SK-N-SH (cell line): ENCODE measurements at regions not wholly inside any gene's neighbourhood (a gene's known extent, or its start where the extent isn't known, plus 50 kb on each side); places are given as distances from the start of the nearest gene placed in this dataset.

ENCODE experiments used
- CTCF ChIA-PET: fragments of 300-600, 350-600 bp; formaldehyde crosslinking; extraction: SDS; loops from one replicate; lab custom pipeline; 2021; lab: Yijun Ruan, JAX
- POLR2A ChIA-PET: fragments of 350-600 bp; sonication (Branson Sonifier 250); formaldehyde crosslinking; extraction: SDS; loops from one replicate; lab custom pipeline; 2020; ENCODE audit warnings: antibody characterized with exemption, inconsistent platforms; lab: Yijun Ruan, JAX
- DNase-seq: peaks from one replicate; pipeline ENCODE4 v3.0.0; 2012
- H2AFZ ChIP-seq: fragments of 200-600 bp; sonication (generic); 2 replicates; pipeline ENCODE4 v1.8.1; 2016; ENCODE audit warnings: antibody characterized with exemption, mild to moderate bottlenecking, low read depth
- H3F3A ChIP-seq: fragments of 200-600 bp; sonication (generic); replicated peaks from 2 replicates; pipeline ENCODE3; 2016; ENCODE audit warnings: antibody characterized with exemption, mild to moderate bottlenecking; ENCODE audit not compliant: insufficient read depth
- H3K27ac ChIP-seq, 2 experiments: fragments of 200-500 bp in 1 of 2; fragments of 200-600 bp in 1 of 2; sonication (Bioruptor generic) in 1 of 2; sonication (generic), shearing (Covaris generic) in 1 of 2; 2 replicates each; pipeline versions ENCODE4 v1.5.1 to v1.6.1; 2014 to 2016; ENCODE audit warnings: low read depth in 2 of 2, inconsistent platforms in 1 of 2, low read length in 1 of 2, mild to moderate bottlenecking in 1 of 2, mixed read lengths in 1 of 2
- H3K27me3 ChIP-seq: fragments of 200-600 bp; sonication (generic), shearing (Covaris generic); 2 replicates; pipeline ENCODE4 v1.6.1; 2016; ENCODE audit warnings: mixed run types; ENCODE audit not compliant: insufficient read depth
- H3K36me3 ChIP-seq, 2 experiments: fragments of 200-500 bp in 1 of 2; fragments of 200-600 bp in 1 of 2; sonication (Bioruptor generic) in 1 of 2; sonication (generic) in 1 of 2; replicated peaks in 1 of 2; 2 replicates each; pipeline versions ENCODE3 to v1.5.1; 2014 to 2016; ENCODE audit warnings: low read length in 1 of 2, mild to moderate bottlenecking in 1 of 2; ENCODE audit not compliant: insufficient read depth in 2 of 2, control insufficient read depth in 1 of 2
- H3K4me1 ChIP-seq, 2 experiments: fragments of 200-500 bp in 1 of 2; fragments of 200-600 bp in 1 of 2; sonication (Bioruptor generic) in 1 of 2; sonication (generic), shearing (Covaris generic) in 1 of 2; 2 replicates each; pipeline versions ENCODE4 v1.5.1 to v1.6.1; 2014 to 2016; ENCODE audit warnings: low read depth in 1 of 2, low read length in 1 of 2, mixed run types in 1 of 2; ENCODE audit not compliant: insufficient read depth in 2 of 2, control insufficient read depth in 1 of 2
- H3K4me2 ChIP-seq: fragments of 200-600 bp; sonication (generic), shearing (Covaris generic); 2 replicates; pipeline ENCODE4 v1.6.1; 2017; ENCODE audit warnings: mixed run types
- H3K4me3 ChIP-seq, 2 experiments: fragments of 200-500 bp in 1 of 2; fragments of 200-600 bp in 1 of 2; sonication (Bioruptor generic) in 1 of 2; sonication (generic), shearing (Covaris generic) in 1 of 2; 2 replicates each; pipeline versions ENCODE4 v1.5.1 to v1.8.1; 2014 to 2016; ENCODE audit warnings: low read depth in 2 of 2, inconsistent platforms in 1 of 2, low read length in 1 of 2, mild to moderate bottlenecking in 1 of 2, mixed read lengths in 1 of 2, moderate library complexity in 1 of 2
- H3K79me2 ChIP-seq: fragments of 200-600 bp; sonication (generic); 2 replicates; pipeline ENCODE4 v1.8.1; 2017; ENCODE audit warnings: mild to moderate bottlenecking; ENCODE audit not compliant: insufficient read depth
- H3K9ac ChIP-seq: fragments of 200-600 bp; sonication (generic); 2 replicates; pipeline ENCODE4 v1.6.1; 2017; ENCODE audit warnings: mixed run types
- H3K9me2 ChIP-seq: fragments of 200-600 bp; sonication (generic); 2 replicates; pipeline ENCODE4 v1.6.1; 2017; ENCODE audit warnings: mixed run types
- H3K9me3 ChIP-seq: fragments of 200-600 bp; sonication (generic); 2 replicates; pipeline ENCODE4 v1.6.1; 2017; ENCODE audit warnings: mixed run types, mild to moderate bottlenecking, moderate library complexity
- H4K20me1 ChIP-seq: fragments of 200-600 bp; sonication (generic); 2 replicates; pipeline ENCODE4 v1.6.1; 2017; ENCODE audit warnings: mild to moderate bottlenecking, mixed run types; ENCODE audit not compliant: insufficient read depth
- CHD2 ChIP-seq: fragments of 150-350 bp; IDR thresholded peaks from 2 replicates; pipeline ENCODE4 v1.6.1; 2018; ENCODE audit warnings: low read length; ENCODE audit not compliant: partially characterized antibody
- ELF1 ChIP-seq: IDR thresholded peaks from 2 replicates; pipeline ENCODE4 v1.4.0; 2012
- EP300 ChIP-seq, 2 experiments: IDR thresholded peaks; 2 replicates each; pipeline versions ENCODE4 v1.4.0 to v1.6.1; 2012; ENCODE audit warnings: borderline replicate concordance in 1 of 2, low read depth in 1 of 2, low read length in 1 of 2
- EZH2phosphoT487 ChIP-seq: fragments of 200-600 bp; sonication (generic); IDR thresholded peaks from 2 replicates; pipeline ENCODE4 v1.6.1; 2017; ENCODE audit warnings: low read depth, mixed run types, mild to moderate bottlenecking, antibody characterized with exemption, moderate library complexity, borderline replicate concordance
- FOSL2 ChIP-seq: IDR thresholded peaks from 2 replicates; pipeline ENCODE4 v1.4.0; 2012; ENCODE audit warnings: low read depth, mild to moderate bottlenecking, moderate library complexity, borderline replicate concordance
- FOXJ3 ChIP-seq: sonication (generic); formaldehyde crosslinking; IDR thresholded peaks from 2 replicates; pipeline ENCODE4 v1.5.1; 2020; ENCODE audit warnings: mild to moderate bottlenecking, missing genetic modification reagents
- IRF3 ChIP-seq: fragments of 150-350 bp; IDR thresholded peaks from 2 replicates; pipeline ENCODE4 v1.6.1; 2016; ENCODE audit warnings: mild to moderate bottlenecking, low read depth, low read length
- JUND ChIP-seq: IDR thresholded peaks from 2 replicates; pipeline ENCODE4 v1.4.0; 2012
- MAX ChIP-seq: IDR thresholded peaks from 2 replicates; pipeline ENCODE4 v1.4.0; 2012; ENCODE audit warnings: low read depth
- MXI1 ChIP-seq: IDR thresholded peaks from 2 replicates; pipeline ENCODE4 v1.6.1; 2012; ENCODE audit warnings: mild to moderate bottlenecking, low read depth, low read length, improper control_type of control experiment
- NFIC ChIP-seq: IDR thresholded peaks from 2 replicates; pipeline ENCODE4 v1.4.0; 2012; ENCODE audit warnings: borderline replicate concordance
- PBX3 ChIP-seq: IDR thresholded peaks from 2 replicates; pipeline ENCODE4; 2012
- POLR2AphosphoS5 ChIP-seq: IDR thresholded peaks from 2 replicates; pipeline ENCODE4 v1.6.1; 2012; ENCODE audit warnings: low read depth, low read length
- REST ChIP-seq: IDR thresholded peaks from 2 replicates; pipeline ENCODE4 v1.6.1; 2012; ENCODE audit warnings: mild to moderate bottlenecking, low read depth, low read length, moderate library complexity
- RXRA ChIP-seq: IDR thresholded peaks from 2 replicates; pipeline ENCODE4 v1.4.0; 2012; ENCODE audit warnings: low read depth, mild to moderate bottlenecking, borderline replicate concordance
- SMC3 ChIP-seq: IDR thresholded peaks from 2 replicates; pipeline ENCODE4 v1.6.1; 2012; ENCODE audit warnings: low read depth, low read length, improper control_type of control experiment
- TAF1 ChIP-seq: IDR thresholded peaks from 2 replicates; pipeline ENCODE4 v1.6.1; 2012; ENCODE audit warnings: low read depth, mild to moderate bottlenecking, low read length, moderate library complexity, borderline replicate concordance
- TEAD4 ChIP-seq: IDR thresholded peaks from 2 replicates; pipeline ENCODE4 v1.4.0; 2012; ENCODE audit warnings: mild to moderate bottlenecking, borderline replicate concordance; ENCODE audit not compliant: insufficient read depth
- WGBS: methylation state at CpG from one replicate; pipeline ENCODE4 v1.1.6; 2017; ENCODE audit warnings: low lambda C conversion rate; 5-methylcytosine and 5-hydroxymethylcytosine counted together

GRCh38 chr5:164127527-164127926, 622.1 kb downstream of the MAT2B start:
- 34% methylated on average over 2 of the region's 2 CpGs for WGBS
- CTCF ChIA-PET: no interaction called here
- no peaks in the 10 kb centered on the region for H3K9me2 ChIP-seq

DNA sequence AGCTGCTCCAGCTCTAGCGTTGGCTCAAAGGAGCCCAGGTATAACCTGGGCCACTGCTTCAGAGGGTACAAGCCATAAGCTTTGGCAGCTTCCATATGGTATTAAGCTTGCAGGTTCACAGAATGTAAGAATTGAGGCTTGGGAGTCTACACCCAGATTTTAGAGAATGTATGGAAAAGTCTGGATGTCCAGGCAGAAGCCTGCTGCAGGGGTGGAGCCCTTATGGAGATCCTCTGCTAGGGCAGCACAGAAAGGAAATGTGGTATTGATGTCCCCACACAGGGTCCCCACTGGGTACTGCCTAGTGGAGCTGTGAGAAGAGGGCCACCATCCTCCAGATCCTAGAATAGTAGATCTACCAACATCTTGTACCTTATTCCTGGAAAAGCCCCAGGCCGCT, 626.9 kb downstream of the MAT2B start:
- Histone ChIP-seq H3K27ac (no peak overlapping the region), H3K9me3 (peaks cover 8% of the 10 kb centered on the region), H2AFZ (no peak overlapping the region), H3K4me2 (no peak overlapping the region), H3K4me3 (no peak overlapping the region), H3K79me2 (no peaks in the 10 kb centered on the region), H3F3A (no peaks in the 10 kb centered on the region), H4K20me1 (no peaks in the 10 kb centered on the region), H3K27me3 (no peaks in the 10 kb centered on the region), H3K4me1 (no peaks in the 10 kb centered on the region), H3K9ac (no peak overlapping the region), H3K9me2 (no peaks in the 10 kb centered on the region; the same call in 1 of the 2 replicates), H3K36me3 (no peaks in the 10 kb centered on the region)
- WGBS: 60% methylated on average over 2 of the region's 2 CpGs
- DNase-seq: no peak
- ChIA-PET POLR2A (no interaction called here), CTCF (no interaction called here)
- TF ChIP-seq EZH2phosphoT487: no peak
- no peak for TF ChIP-seq ELF1
- no peak for TF ChIP-seq SMC3
- TF ChIP-seq NFIC: no peak
- no peak for TF ChIP-seq JUND
- no peak for TF ChIP-seq FOSL2
- TF ChIP-seq CHD2: no peak
- no peak for TF ChIP-seq TEAD4
- TF ChIP-seq MAX: no peak
- TF ChIP-seq FOXJ3: no peak
- TF ChIP-seq PBX3: no peak
- no peak for TF ChIP-seq IRF3

More at GRCh38 chr5:164127527-164127926, 622.1 kb downstream of the MAT2B start:
- H3K27me3 ChIP-seq: no peaks in the 10 kb centered on the region
- no peak overlapping the region for H3K9ac ChIP-seq
- H3K79me2 ChIP-seq: no peaks in the 10 kb centered on the region
- no peak overlapping the region for H3K27ac ChIP-seq
- TF ChIP-seq TAF1: no peak
- TF ChIP-seq POLR2AphosphoS5: no peak
- no peak for TF ChIP-seq RXRA
- TF ChIP-seq EP300 (IDR thresholded peaks at IDR 0.05; ENCODE audit: borderline replicate concordance in 1 of 2, low read depth in 1 of 2, low read length in 1 of 2): no peak
- no peak for TF ChIP-seq ELF1
- TF ChIP-seq REST: no peak
- no peak for TF ChIP-seq IRF3
- no peak for TF ChIP-seq MXI1
- no peaks in the 10 kb centered on the region for H3K36me3 ChIP-seq
- H3K4me1 ChIP-seq: no peaks in the 10 kb centered on the region
- no peak for DNase-seq
- H4K20me1 ChIP-seq: no peaks in the 10 kb centered on the region
- H3K4me2 ChIP-seq: no peak overlapping the region
- POLR2A ChIA-PET: no interaction called here
- H3K9me3 ChIP-seq: peaks cover 8% of the 10 kb centered on the region
- H3F3A ChIP-seq: no peaks in the 10 kb centered on the region
- no peak overlapping the region for H2AFZ ChIP-seq
- no peak overlapping the region for H3K4me3 ChIP-seq
